ENCODE measurements at regions not wholly inside any gene's neighbourhood (a gene's known extent, or its start where the extent isn't known, plus 50 kb on each side); places are given as distances from the start of the nearest gene placed in this dataset.

- TF ChIP-seq HSF1 (IDR thresholded peaks at IDR 0.05; ENCODE audit: low read depth, low read length) (no peak), ATF7 (IDR thresholded peaks at IDR 0.05; ENCODE audit: low read depth) (0 out of 2 replicates have a peak, but pooled peaks have one; percentile 0), RAD21 (IDR thresholded peaks at IDR 0.05; ENCODE audit: insufficient read depth, low read depth, low read length) (no peak), SPI1 (IDR thresholded peaks at IDR 0.05; ENCODE audit: borderline replicate concordance, insufficient read depth, low read depth, low read length) (peak; percentile 59; the same call in 1 of the 2 replicates), BMI1 (IDR thresholded peaks at IDR 0.05; ENCODE audit: borderline replicate concordance) (no peak), ZNF24 (IDR thresholded peaks at IDR 0.05) (no peak), RB1 (IDR thresholded peaks at IDR 0.05; ENCODE audit: borderline replicate concordance) (no peak), ATF2 (IDR thresholded peaks at IDR 0.05; ENCODE audit: low read length) (no peak), SMARCA5 (IDR thresholded peaks at IDR 0.05) (no peak), IKZF2 (IDR thresholded peaks at IDR 0.05) (0 out of 4 replicates have a peak, but pooled peaks of 1 of the 2 experiments have one; percentile 0), MTA3 (IDR thresholded peaks at IDR 0.05; ENCODE audit: borderline replicate concordance, low read length) (no peak), PAX8 (IDR thresholded peaks at IDR 0.05) (no peak), ZBTB4 (CRISPR knock-in tag; IDR thresholded peaks at IDR 0.05) (no peak)
These were observed 57.6 kb upstream of the MEDAG start (continued) for GRCh38 chr13:30848332-30849027.

Measured in GM12878 (cell line).